GM23248 (cell line): ENCODE measurements at regions not wholly inside any gene's neighbourhood (a gene's known extent, or its start where the extent isn't known, plus 50 kb on each side); places are given as distances from the start of the nearest gene placed in this dataset.

Source experiments
- EZH2 ChIP-seq: fragments of 200-600 bp; sonication (generic); IDR thresholded peaks from 2 replicates; pipeline ENCODE4 v1.6.1; 2018; ENCODE audit warnings: antibody characterized with exemption, mild to moderate bottlenecking; ENCODE audit not compliant: insufficient read depth, poor library complexity, severe bottlenecking
- EZH2phosphoT487 ChIP-seq: fragments of 200-600 bp; sonication (generic); IDR thresholded peaks from 2 replicates; pipeline ENCODE4 v1.6.1; 2018; ENCODE audit warnings: antibody characterized with exemption, moderate library complexity, mild to moderate bottlenecking, low read depth; ENCODE audit not compliant: insufficient read depth

DNA sequence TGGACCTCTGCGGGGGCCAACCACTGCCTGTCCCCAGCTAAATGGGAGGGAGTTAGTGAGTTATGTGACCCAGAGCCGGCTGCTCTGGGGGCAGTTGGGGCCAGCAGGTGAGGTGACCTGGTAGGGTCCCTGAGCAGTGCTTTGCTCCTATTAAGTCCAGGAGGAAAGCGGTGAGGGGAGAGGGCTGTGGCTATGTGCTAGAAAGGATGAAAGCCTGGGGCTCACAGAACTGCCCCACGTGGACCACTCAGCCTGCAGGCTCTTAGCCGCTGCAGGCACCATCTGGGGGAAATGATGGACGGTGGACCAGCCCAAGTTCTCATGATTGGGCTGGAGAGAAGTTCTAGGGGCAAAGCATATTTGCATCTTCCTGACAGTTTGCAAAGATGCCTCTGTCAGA lies 67.6 kb upstream of the ZNF536 start:
- TF ChIP-seq EZH2phosphoT487 (no peak), EZH2 (no peak)
